GM23338 (cell line): ENCODE measurements at regions not wholly inside any gene's neighbourhood (a gene's known extent, or its start where the extent isn't known, plus 50 kb on each side); places are given as distances from the start of the nearest gene placed in this dataset.
"Not testable (repeated sequence)": the region's sequence is repeated elsewhere in the genome, so short reads cannot be mapped to it uniquely, and the experiment has no call there.

Experiments used
- ATAC-seq: fragments of 200-7000 bp; cut with Tn5 transposase; 3 replicates; pipeline ENCODE4 v1.9.1; 2020
- DNase-seq: peaks from one replicate; pipeline ENCODE4 v3.0.0-alpha.2; 2015; ENCODE audit warnings: low spot score
- H2AFZ ChIP-seq: fragments of 200-600 bp; sonication (generic); 2 replicates; pipeline ENCODE4 v1.8.0; 2016; ENCODE audit warnings: antibody characterized with exemption, mild to moderate bottlenecking, moderate library complexity
- H3F3A ChIP-seq: fragments of 200-600 bp; sonication (generic); replicated peaks from 2 replicates; pipeline ENCODE4 v1.8.0; 2017; ENCODE audit warnings: antibody characterized with exemption, mixed run types, low read depth
- H3K27ac ChIP-seq: fragments of 200-600 bp; sonication (generic); 2 replicates; pipeline ENCODE4 v1.6.1; 2016; ENCODE audit warnings: low read depth
- H3K27me3 ChIP-seq: fragments of 200-600 bp; sonication (generic); 2 replicates; pipeline ENCODE4 v1.8.0; 2016; ENCODE audit warnings: mild to moderate bottlenecking, mixed run types, moderate library complexity; ENCODE audit not compliant: insufficient read depth
- H3K36me3 ChIP-seq: fragments of 200-600 bp; sonication (generic); 2 replicates; pipeline ENCODE4 v1.8.0; 2016; ENCODE audit warnings: mild to moderate bottlenecking; ENCODE audit not compliant: insufficient read depth
- H3K4me1 ChIP-seq: fragments of 200-600 bp; sonication (generic); 2 replicates; pipeline ENCODE4 v1.8.0; 2016; ENCODE audit warnings: mild to moderate bottlenecking, moderate library complexity; ENCODE audit not compliant: insufficient read depth
- H3K4me2 ChIP-seq: fragments of 200-600 bp; sonication (generic); 2 replicates; pipeline ENCODE4 v1.7.1; 2017; ENCODE audit warnings: mixed run types
- H3K4me3 ChIP-seq: fragments of 200-600 bp; sonication (generic); 2 replicates; pipeline ENCODE4 v1.6.1; 2016; ENCODE audit warnings: mixed run types
- H3K79me2 ChIP-seq: fragments of 200-600 bp; sonication (generic); replicated peaks from 2 replicates; pipeline ENCODE4 v1.8.0; 2017; ENCODE audit warnings: mild to moderate bottlenecking; ENCODE audit not compliant: insufficient read depth
- H3K9me2 ChIP-seq: fragments of 200-600 bp; sonication (generic); 2 replicates; pipeline ENCODE4 v1.8.0; 2017; ENCODE audit not compliant: insufficient read depth
- H4K20me1 ChIP-seq: fragments of 200-600 bp; sonication (generic); replicated peaks from 2 replicates; pipeline ENCODE4 v1.8.0; 2017; ENCODE audit warnings: mild to moderate bottlenecking; ENCODE audit not compliant: insufficient read depth
- H3K27ac Mint-ChIP-seq: 2 replicates; pipeline ENCODE4 v1.8.0; 2020; ENCODE audit warnings: inconsistent platforms, mild to moderate bottlenecking, moderate library complexity, mixed read lengths
- H3K27me3 Mint-ChIP-seq: 3 replicates; pipeline ENCODE4 v1.8.0; 2022; ENCODE audit warnings: low read depth, mild to moderate bottlenecking, moderate library complexity, mixed read lengths, inconsistent platforms; ENCODE audit not compliant: insufficient read depth, poor library complexity
- H3K36me3 Mint-ChIP-seq: 3 replicates; pipeline ENCODE4 v1.8.0; 2021; ENCODE audit warnings: low read depth, mild to moderate bottlenecking, inconsistent platforms, moderate library complexity, mixed read lengths
- H3K4me1 Mint-ChIP-seq: 3 replicates; pipeline ENCODE4 v1.8.0; 2020; ENCODE audit warnings: mild to moderate bottlenecking, inconsistent platforms, mixed read lengths
- H3K4me3 Mint-ChIP-seq: 3 replicates; pipeline ENCODE4 v1.8.0; 2021; ENCODE audit warnings: moderate library complexity, mild to moderate bottlenecking, inconsistent platforms, mixed read lengths
- H3K9me3 Mint-ChIP-seq: 3 replicates; pipeline ENCODE4 v1.8.0; 2020; ENCODE audit warnings: moderate library complexity, mild to moderate bottlenecking, inconsistent platforms, mixed read lengths
- TF ChIP-seq, protein P1 (sequence below): fragments of 250-450 bp; sonication (Bioruptor Pico); IDR thresholded peaks from 2 replicates; pipeline ENCODE4 v1.5.0; 2020; ENCODE audit warnings: mild to moderate bottlenecking, moderate library complexity
- TF ChIP-seq, protein P2 (sequence below), 2 experiments: fragments of 200-600 bp in 1 of 2; sonication (generic) in 1 of 2; conservative IDR thresholded peaks; 2 replicates each; pipeline versions ENCODE4 v1.5.1 to v1.6.1; 2016 to 2017; ENCODE audit warnings: antibody characterized with exemption in 2 of 2, low read depth in 2 of 2, mild to moderate bottlenecking in 2 of 2, moderate library complexity in 1 of 2

DNA sequence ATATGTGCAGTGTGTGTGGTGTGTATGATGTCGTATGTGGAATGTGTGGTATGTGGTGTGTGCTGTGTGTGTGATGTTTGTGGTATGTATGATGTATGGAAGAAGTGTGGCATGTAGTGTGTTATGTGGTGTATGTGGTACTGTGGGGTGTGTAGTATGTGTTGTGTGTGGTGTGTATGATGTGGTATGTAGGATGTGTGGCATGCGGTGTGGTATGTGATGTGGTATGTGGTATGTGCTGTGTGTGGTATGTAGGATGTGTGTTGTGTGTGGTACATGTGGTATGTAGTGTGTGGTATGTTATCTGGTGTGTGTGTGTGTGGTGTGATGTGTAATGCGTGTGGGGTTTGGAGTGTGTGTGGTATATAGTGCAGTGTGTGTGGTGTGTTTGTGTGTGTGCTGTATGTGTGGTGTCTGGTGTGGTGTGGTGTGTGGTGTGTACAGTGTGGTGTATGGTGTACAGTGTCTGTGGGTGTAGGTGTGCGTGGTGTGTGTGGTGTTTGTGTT lies 129.6 kb downstream of the ATP6V0E2 start (continued):
- TF ChIP-seq, protein P1, sequence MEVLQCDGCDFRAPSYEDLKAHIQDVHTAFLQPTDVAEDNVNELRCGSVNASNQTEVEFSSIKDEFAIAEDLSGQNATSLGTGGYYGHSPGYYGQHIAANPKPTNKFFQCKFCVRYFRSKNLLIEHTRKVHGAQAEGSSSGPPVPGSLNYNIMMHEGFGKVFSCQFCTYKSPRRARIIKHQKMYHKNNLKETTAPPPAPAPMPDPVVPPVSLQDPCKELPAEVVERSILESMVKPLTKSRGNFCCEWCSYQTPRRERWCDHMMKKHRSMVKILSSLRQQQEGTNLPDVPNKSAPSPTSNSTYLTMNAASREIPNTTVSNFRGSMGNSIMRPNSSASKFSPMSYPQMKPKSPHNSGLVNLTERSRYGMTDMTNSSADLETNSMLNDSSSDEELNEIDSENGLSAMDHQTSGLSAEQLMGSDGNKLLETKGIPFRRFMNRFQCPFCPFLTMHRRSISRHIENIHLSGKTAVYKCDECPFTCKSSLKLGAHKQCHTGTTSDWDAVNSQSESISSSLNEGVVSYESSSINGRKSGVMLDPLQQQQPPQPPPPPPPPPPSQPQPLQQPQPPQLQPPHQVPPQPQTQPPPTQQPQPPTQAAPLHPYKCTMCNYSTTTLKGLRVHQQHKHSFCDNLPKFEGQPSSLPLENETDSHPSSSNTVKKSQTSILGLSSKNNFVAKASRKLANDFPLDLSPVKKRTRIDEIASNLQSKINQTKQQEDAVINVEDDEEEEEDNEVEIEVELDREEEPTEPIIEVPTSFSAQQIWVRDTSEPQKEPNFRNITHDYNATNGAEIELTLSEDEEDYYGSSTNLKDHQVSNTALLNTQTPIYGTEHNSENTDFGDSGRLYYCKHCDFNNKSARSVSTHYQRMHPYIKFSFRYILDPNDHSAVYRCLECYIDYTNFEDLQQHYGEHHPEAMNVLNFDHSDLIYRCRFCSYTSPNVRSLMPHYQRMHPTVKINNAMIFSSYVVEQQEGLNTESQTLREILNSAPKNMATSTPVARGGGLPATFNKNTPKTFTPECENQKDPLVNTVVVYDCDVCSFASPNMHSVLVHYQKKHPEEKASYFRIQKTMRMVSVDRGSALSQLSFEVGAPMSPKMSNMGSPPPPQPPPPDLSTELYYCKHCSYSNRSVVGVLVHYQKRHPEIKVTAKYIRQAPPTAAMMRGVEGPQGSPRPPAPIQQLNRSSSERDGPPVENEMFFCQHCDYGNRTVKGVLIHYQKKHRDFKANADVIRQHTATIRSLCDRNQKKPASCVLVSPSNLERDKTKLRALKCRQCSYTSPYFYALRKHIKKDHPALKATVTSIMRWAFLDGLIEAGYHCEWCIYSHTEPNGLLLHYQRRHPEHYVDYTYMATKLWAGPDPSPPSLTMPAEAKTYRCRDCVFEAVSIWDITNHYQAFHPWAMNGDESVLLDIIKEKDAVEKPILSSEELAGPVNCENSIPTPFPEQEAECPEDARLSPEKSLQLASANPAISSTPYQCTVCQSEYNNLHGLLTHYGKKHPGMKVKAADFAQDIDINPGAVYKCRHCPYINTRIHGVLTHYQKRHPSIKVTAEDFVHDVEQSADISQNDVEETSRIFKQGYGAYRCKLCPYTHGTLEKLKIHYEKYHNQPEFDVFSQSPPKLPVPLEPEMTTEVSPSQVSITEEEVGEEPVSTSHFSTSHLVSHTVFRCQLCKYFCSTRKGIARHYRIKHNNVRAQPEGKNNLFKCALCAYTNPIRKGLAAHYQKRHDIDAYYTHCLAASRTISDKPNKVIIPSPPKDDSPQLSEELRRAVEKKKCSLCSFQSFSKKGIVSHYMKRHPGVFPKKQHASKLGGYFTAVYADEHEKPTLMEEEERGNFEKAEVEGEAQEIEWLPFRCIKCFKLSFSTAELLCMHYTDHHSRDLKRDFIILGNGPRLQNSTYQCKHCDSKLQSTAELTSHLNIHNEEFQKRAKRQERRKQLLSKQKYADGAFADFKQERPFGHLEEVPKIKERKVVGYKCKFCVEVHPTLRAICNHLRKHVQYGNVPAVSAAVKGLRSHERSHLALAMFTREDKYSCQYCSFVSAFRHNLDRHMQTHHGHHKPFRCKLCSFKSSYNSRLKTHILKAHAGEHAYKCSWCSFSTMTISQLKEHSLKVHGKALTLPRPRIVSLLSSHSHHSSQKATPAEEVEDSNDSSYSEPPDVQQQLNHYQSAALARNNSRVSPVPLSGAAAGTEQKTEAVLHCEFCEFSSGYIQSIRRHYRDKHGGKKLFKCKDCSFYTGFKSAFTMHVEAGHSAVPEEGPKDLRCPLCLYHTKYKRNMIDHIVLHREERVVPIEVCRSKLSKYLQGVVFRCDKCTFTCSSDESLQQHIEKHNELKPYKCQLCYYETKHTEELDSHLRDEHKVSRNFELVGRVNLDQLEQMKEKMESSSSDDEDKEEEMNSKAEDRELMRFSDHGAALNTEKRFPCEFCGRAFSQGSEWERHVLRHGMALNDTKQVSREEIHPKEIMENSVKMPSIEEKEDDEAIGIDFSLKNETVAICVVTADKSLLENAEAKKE (CRISPR knock-in tag): no peak
- TF ChIP-seq, protein P2, sequence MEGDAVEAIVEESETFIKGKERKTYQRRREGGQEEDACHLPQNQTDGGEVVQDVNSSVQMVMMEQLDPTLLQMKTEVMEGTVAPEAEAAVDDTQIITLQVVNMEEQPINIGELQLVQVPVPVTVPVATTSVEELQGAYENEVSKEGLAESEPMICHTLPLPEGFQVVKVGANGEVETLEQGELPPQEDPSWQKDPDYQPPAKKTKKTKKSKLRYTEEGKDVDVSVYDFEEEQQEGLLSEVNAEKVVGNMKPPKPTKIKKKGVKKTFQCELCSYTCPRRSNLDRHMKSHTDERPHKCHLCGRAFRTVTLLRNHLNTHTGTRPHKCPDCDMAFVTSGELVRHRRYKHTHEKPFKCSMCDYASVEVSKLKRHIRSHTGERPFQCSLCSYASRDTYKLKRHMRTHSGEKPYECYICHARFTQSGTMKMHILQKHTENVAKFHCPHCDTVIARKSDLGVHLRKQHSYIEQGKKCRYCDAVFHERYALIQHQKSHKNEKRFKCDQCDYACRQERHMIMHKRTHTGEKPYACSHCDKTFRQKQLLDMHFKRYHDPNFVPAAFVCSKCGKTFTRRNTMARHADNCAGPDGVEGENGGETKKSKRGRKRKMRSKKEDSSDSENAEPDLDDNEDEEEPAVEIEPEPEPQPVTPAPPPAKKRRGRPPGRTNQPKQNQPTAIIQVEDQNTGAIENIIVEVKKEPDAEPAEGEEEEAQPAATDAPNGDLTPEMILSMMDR (conservative IDR thresholded peaks at IDR 0.05; ENCODE audit: low read depth in 2 of 2): no peak

DNA sequence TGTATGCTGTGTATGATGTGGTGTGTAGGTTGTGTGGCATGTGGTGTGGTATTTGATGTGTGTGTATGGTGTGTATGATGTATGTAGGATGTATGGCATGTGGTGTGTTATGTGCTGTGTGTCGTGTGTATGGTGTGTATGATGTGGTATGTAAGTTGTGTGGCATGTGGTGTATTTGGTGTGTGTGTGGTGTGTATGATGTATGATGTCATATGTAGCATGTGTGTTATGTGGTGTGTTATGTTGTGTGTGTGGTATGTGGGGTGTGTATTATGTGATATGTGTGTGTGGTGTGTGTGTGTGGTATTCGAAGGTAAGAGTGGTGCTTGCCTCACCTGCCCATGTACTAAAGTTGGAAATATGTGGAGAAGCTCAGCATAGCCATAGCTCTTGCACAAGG lies 130.2 kb downstream of the ATP6V0E2 start:
- H3K4me3 ChIP-seq, H3K4me1 Mint-ChIP-seq, H3K27me3 ChIP-seq, DNase-seq, H3K36me3 ChIP-seq, H4K20me1 ChIP-seq, H3K4me3 Mint-ChIP-seq, H3K9me3 Mint-ChIP-seq, H2AFZ ChIP-seq, H3K4me2 ChIP-seq, H3K27ac ChIP-seq, H3K27me3 Mint-ChIP-seq, H3K9me2 ChIP-seq, H3K4me1 ChIP-seq, H3K79me2 ChIP-seq, H3K36me3 Mint-ChIP-seq, H3K27ac Mint-ChIP-seq, H3F3A ChIP-seq, ATAC-seq: not testable (repeated sequence)

DNA sequence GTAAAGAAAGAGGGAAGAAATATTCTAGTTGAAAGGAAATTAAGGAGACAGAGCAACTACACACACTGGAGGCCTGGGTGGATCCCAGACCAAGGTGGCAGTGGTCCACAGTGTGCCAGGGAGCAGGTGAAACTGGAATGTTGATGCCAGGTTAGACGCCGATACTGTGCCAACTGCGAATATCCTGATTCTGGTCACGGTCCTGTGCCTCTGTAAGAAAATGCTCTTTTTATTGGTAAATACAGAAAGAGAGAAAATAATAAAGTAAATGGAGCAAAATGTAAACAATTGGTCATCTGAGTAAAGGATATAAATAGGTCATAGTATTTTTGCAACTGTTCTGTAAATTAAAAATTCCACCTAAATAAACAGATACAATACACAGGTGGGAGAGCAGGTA lies 131.1 kb downstream of the ATP6V0E2 start:
- not testable (repeated sequence) for H3K36me3 Mint-ChIP-seq, H3K79me2 ChIP-seq, H3K9me3 Mint-ChIP-seq, H3K9me2 ChIP-seq, H3K4me2 ChIP-seq, H3K27ac Mint-ChIP-seq, H3K4me3 ChIP-seq, H3K4me1 Mint-ChIP-seq, ATAC-seq, H3K4me1 ChIP-seq, H3F3A ChIP-seq, H3K27me3 ChIP-seq, H2AFZ ChIP-seq, H3K27ac ChIP-seq, H3K27me3 Mint-ChIP-seq, H3K4me3 Mint-ChIP-seq, DNase-seq, H4K20me1 ChIP-seq, H3K36me3 ChIP-seq

DNA sequence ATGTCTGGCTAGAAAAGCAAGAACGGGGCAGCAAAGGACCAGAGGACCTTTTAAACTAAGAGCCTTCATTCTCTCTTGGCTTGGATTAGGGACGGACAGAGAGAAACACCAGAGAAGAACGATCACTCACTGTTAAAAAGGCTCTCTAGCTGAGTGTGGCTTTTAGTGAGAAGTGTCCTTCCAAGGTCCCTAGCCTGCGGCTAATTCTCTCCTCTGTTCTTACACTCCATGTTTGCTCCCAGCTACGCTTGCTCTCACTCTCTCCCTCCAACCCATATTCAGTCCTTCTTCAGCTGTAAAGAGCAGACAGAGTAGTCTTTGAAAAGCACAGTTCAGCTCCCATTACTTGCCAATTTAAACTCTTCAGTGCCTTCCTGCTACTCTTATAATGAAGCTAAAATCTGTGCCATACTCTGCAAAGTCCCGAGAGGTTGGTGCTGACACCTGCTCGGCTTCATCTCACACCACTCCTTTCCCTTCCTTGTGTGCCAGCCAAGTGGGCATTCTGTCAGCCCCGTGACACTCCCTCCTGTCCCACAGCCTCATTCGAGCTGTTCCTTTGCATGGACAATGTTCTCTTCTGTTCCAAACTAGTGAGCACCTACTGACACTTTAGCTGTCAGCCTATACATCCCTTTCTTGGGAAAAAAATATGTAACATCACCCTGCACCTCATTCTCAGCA lies 136.0 kb downstream of the ATP6V0E2 start:
- H3K9me2 ChIP-seq, H3K4me1 Mint-ChIP-seq, H3K36me3 ChIP-seq, H3K27me3 Mint-ChIP-seq, H3K4me3 Mint-ChIP-seq, ATAC-seq, H2AFZ ChIP-seq, H3K9me3 Mint-ChIP-seq, H3K27ac Mint-ChIP-seq, H3F3A ChIP-seq, H3K4me2 ChIP-seq, H3K27me3 ChIP-seq, H4K20me1 ChIP-seq, H3K4me1 ChIP-seq, DNase-seq, H3K4me3 ChIP-seq, H3K27ac ChIP-seq, H3K36me3 Mint-ChIP-seq, H3K79me2 ChIP-seq: not testable (repeated sequence)
